Neutrophil (primary cell): ENCODE measurements at regions not wholly inside any gene's neighbourhood (a gene's known extent, or its start where the extent isn't known, plus 50 kb on each side); places are given as distances from the start of the nearest gene placed in this dataset.
A peak's percentile ranks its signal among the peaks of the same experiment; 100 is the strongest.
"Not testable (repeated sequence)": the region's sequence is repeated elsewhere in the genome, so short reads cannot be mapped to it uniquely, and the experiment has no call there.

Source experiments
- H3K27ac ChIP-seq: fragments of 200-600 bp; sonication (generic); 2 replicates; pipeline ENCODE4 v1.5.1; 2016; ENCODE audit warnings: mild to moderate bottlenecking, moderate library complexity
- H3K27me3 ChIP-seq: fragments of 200-600 bp; sonication (generic); 2 replicates; pipeline ENCODE4 v1.6.0; 2016; ENCODE audit warnings: mild to moderate bottlenecking
- H3K36me3 ChIP-seq: fragments of 200-600 bp; sonication (generic); 2 replicates; pipeline ENCODE4 v1.5.1; 2017
- H3K4me1 ChIP-seq, 2 experiments: fragments of 200-600 bp in 1 of 2; sonication (generic) in 1 of 2; 1 replicate in 1 of 2; 2 replicates in 1 of 2; pipeline versions ENCODE4 v1.5.1 to v1.6.1; 2013 to 2016; ENCODE audit warnings: low read depth in 1 of 2, low read length in 1 of 2, mild to moderate bottlenecking in 1 of 2, moderate library complexity in 1 of 2; ENCODE audit not compliant: control insufficient read depth in 1 of 2, insufficient read depth in 1 of 2
- H3K4me3 ChIP-seq, 2 experiments: fragments of 200-600 bp in 1 of 2; sonication (generic) in 1 of 2; 1 replicate in 1 of 2; 2 replicates in 1 of 2; pipeline ENCODE4 v1.5.1; 2013 to 2016; ENCODE audit warnings: low read depth in 1 of 2, low read length in 1 of 2, mild to moderate bottlenecking in 1 of 2, moderate library complexity in 1 of 2
- H3K9me3 ChIP-seq: fragments of 200-600 bp; sonication (generic); 2 replicates; pipeline ENCODE4 v1.5.1; 2016
- TF ChIP-seq, protein P1 (sequence below): fragments of 200-600 bp; sonication (generic); IDR thresholded peaks from 2 replicates; pipeline ENCODE4 v1.5.1; 2016; ENCODE audit warnings: antibody characterized with exemption

DNA sequence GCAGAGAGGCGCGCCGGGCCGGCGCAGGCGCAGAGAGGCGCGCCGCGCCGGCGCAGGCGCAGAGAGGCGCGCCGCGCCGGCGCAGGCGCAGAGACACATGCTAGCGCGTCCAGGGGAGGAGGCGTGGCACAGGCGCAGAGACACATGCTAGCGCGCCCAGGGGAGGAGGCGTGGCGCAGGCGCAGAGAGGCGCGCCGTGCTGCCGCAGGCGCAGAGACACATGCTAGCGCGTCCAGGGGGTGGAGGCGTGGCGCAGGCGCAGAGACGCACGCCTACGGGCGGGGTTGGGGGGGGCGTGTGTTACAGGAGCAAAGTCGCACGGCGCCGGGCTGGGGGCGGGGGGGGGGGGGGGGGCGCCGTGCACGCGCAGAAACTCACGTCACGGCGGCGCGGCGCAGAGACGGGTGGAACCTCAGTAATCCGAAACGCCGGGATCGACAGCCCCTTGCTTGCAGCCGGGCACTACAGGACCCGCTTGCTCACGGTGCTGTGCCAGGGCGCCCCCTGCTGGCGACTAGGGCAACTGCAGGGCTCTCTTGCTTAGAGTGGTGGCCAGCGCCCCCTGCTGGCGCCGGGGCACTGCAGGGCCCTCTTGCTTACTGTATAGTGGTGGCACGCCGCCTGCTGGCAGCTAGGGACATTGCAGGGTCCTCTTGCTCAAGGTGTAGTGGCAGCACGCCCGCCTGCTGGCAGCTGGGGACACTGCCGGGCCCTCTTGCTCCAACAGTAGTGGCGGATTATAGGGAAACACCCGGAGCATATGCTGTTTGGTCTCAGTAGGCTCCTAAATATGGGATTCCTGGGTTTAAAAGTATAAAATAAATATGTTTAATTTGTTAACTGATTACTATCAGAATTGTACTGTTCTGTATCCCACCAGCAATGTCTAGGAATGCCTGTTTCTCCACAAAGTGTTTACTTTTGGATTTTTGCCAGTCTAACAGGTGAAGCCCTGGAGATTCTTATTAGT is 269.9 kb downstream of the OR4F29 start:
- not testable (repeated sequence) for H3K9me3 ChIP-seq, H3K4me3 ChIP-seq

DNA sequence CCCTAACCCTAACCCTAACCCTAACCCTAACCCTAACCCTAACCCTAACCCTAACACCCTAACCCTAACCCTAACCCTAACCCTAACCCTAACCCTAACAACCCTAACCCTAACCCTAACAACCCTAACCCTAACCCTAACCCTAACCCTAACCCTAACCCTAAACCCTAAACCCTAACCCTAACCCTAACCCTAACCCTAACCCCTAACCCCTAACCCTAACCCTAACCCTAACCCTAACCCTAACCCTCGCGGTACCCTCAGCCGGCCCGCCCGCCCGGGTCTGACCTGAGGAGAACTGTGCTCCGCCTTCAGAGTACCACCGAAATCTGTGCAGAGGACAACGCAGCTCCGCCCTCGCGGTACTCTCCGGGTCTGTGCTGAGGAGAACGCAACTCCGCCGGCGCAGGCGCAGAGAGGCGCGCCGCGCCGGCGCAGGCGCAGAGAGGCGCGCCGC is 270.7 kb downstream of the OR4F29 start:
- H3K4me1 ChIP-seq, H3K9me3 ChIP-seq, H3K27ac ChIP-seq, H3K36me3 ChIP-seq, H3K27me3 ChIP-seq, H3K4me3 ChIP-seq: not testable (repeated sequence)

More for the DNA sequence above, 269.9 kb downstream of the OR4F29 start:
- not testable (repeated sequence) for H3K4me1 ChIP-seq, H3K27ac ChIP-seq, H3K27me3 ChIP-seq, H3K36me3 ChIP-seq
- TF ChIP-seq, protein P1, sequence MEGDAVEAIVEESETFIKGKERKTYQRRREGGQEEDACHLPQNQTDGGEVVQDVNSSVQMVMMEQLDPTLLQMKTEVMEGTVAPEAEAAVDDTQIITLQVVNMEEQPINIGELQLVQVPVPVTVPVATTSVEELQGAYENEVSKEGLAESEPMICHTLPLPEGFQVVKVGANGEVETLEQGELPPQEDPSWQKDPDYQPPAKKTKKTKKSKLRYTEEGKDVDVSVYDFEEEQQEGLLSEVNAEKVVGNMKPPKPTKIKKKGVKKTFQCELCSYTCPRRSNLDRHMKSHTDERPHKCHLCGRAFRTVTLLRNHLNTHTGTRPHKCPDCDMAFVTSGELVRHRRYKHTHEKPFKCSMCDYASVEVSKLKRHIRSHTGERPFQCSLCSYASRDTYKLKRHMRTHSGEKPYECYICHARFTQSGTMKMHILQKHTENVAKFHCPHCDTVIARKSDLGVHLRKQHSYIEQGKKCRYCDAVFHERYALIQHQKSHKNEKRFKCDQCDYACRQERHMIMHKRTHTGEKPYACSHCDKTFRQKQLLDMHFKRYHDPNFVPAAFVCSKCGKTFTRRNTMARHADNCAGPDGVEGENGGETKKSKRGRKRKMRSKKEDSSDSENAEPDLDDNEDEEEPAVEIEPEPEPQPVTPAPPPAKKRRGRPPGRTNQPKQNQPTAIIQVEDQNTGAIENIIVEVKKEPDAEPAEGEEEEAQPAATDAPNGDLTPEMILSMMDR = peak; percentile 19

DNA sequence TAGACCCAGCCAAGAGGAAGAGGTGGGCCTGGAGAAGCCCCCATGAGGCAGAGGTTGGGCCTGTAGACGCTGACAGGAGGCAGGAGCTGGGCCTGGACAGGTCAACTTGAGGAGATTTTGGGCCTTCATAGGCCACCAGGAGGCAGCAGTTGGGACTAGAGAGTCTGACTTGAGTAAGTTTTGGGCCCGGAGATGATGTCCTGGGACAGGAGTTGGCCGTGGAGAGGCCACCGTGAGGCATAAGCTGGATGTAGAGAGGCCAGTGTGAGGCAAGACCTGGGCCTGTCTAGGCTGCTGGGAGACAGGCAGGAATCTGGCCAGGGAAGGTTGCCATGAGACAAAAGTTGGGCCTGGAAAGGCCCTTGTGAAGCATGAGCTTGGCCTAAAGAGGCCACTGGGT is 312.6 kb downstream of the OR4F29 start:
- H3K27me3 ChIP-seq, H3K4me1 ChIP-seq, H3K27ac ChIP-seq, H3K9me3 ChIP-seq, H3K4me3 ChIP-seq: not testable (repeated sequence)
- peaks cover 26% of the 10 kb centered on the region for H3K36me3 ChIP-seq

DNA sequence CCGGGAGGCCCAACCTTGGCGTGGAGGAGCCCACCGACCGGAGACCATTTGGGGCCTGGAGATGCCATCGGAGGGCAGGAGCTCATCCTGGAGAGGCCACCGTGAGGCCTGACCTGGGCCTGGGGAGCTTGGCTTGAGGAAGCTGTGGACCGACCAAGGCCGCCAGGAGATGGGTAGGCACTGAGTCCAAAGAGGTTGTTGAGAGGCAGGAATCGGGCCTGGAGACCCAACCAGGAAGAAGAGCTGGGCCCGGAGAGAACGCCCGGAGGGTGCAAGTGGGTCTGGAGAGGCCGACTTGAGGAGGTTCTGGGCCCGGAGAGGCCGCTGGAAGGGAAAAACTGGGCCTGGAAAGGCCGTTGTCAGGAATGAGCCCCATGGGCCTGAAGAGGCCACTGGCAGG is 313.8 kb downstream of the OR4F29 start:
- not testable (repeated sequence) for H3K4me3 ChIP-seq, H3K9me3 ChIP-seq, H3K27me3 ChIP-seq, H3K4me1 ChIP-seq, H3K27ac ChIP-seq
- peaks cover 29% of the 10 kb centered on the region for H3K36me3 ChIP-seq

DNA sequence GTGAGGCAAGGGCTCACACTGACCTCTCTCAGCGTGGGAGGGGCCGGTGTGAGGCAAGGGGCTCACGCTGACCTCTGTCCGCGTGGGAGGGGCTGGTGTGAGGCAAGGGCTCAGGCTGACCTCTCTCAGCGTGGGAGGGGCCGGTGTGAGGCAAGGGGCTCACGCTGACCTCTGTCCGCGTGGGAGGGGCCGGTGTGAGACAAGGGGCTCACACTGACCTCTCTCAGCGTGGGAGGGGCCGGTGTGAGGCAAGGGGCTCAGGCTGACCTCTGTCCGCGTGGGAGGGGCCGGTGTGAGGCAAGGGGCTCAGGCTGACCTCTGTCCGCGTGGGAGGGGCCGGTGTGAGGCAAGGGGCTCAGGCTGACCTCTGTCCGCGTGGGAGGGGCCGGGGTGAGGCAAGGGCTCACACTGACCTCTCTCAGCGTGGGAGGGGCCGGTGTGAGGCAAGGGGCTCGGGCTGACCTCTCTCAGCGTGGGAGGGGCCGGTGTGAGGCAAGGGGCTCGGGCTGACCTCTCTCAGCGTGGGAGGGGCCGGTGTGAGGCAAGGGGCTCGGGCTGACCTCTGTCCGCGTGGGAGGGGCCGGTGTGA is 315.0 kb downstream of the OR4F29 start:
- not testable (repeated sequence) for H3K9me3 ChIP-seq, H3K4me1 ChIP-seq, H3K4me3 ChIP-seq, H3K27me3 ChIP-seq, H3K27ac ChIP-seq
- H3K36me3 ChIP-seq = peaks cover 29% of the 10 kb centered on the region

DNA sequence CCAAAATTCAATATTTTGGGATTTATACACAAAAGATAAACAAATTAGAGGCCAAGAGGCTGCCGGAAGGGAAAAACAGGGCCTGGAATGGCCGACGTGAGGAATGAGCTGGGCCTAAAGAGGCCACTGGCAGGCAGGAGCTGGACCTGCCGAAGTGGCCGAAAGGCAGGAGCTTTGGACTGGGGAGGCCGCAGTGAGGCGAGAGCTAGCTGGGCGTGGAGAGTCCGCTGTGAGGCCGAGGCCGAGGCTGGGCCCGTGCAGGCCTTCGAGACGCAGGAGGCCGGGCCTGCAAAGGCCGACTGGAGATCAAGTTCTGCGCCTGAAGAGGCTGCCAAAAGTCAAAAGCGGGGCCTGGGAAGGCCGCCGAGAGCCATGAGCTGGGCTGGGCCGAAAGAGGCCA is 316.5 kb downstream of the OR4F29 start:
- peaks cover 29% of the 10 kb centered on the region for H3K36me3 ChIP-seq
- H3K27me3 ChIP-seq, H3K4me1 ChIP-seq, H3K27ac ChIP-seq, H3K9me3 ChIP-seq, H3K4me3 ChIP-seq: not testable (repeated sequence)

DNA sequence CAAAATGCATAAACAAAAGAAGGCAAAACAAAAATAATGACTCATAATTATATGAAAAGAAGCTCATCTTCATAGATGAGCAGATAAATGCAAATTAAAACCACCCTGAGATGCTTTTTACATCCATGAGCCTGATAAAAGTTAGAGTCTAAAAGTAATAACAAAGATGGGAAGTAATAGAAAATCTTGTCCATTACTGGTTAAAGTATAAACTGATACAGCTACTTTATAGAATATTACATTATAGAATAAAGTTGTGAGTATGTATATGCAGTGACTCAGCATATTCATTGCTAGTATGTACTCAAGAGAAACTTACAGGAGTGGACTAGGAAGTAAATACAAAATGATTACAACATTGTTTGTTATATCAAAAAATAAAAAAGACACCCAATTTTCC is 333.0 kb downstream of the OR4F29 start:
- H3K9me3 ChIP-seq, H3K27me3 ChIP-seq, H3K4me3 ChIP-seq, H3K4me1 ChIP-seq, H3K27ac ChIP-seq, H3K36me3 ChIP-seq: not testable (repeated sequence)

DNA sequence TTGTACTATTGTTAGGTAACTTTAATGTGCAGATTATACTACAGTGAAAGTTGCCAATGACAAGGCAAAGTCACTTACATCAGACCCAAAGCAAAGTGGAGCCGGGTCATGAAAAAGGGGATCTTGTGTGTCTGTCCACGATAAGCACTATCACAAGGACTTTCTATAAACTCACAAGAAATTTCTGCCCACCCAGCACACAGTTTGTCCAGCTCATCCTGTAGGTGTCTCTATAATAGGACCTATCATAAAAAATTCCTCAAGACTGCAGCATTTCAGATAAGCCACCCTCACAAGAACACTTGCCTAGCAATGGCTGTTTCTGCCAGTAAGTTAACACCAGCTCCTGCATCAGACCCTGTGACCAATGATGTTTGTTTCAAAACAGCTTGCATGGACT is 335.9 kb downstream of the OR4F29 start:
- H3K9me3 ChIP-seq, H3K4me1 ChIP-seq, H3K27me3 ChIP-seq, H3K27ac ChIP-seq, H3K4me3 ChIP-seq, H3K36me3 ChIP-seq: not testable (repeated sequence)

DNA sequence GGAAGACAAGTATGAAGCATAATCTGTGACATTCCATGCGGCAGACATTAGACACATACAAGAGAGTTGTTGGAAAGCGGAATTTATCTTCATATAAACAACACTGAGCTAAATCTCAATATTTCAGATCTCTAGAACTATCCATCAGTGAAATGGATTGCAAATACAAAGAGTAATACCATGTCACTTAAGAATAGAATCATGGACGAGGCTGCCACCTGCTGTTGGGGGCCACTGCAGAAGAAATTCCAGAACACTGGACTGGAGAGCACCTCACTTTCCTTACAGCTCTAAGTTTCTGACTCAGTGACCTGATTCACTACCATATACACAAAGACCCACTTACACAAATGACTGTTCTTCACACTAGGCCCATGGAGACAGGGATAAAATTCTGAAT is 346.7 kb downstream of the OR4F29 start:
- H3K27me3 ChIP-seq, H3K4me1 ChIP-seq: not testable (repeated sequence)

DNA sequence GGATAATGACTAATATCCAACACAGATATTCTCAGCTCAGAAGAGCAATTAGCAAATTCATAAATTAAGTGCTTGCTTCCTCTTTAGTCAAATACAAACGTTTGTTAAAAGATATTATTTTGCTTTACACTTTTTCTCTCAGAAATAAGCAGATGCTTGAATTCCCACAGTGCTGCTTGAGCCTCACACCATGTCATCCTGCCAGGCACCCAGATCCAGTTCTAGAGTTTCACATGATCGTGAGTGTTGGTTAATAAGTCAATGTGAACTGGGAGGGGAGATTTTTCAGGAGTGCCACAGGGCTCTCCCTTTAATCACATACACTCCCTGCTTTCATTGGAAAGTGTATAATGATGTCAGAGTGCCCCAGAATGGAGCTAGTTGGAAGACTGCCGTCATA is 352.0 kb downstream of the OR4F29 start:
- H3K27ac ChIP-seq, H3K4me1 ChIP-seq, H3K4me3 ChIP-seq, H3K9me3 ChIP-seq, H3K27me3 ChIP-seq, H3K36me3 ChIP-seq: not testable (repeated sequence)

More for the DNA sequence above, 346.7 kb downstream of the OR4F29 start:
- not testable (repeated sequence) for H3K9me3 ChIP-seq, H3K4me3 ChIP-seq, H3K36me3 ChIP-seq, H3K27ac ChIP-seq

DNA sequence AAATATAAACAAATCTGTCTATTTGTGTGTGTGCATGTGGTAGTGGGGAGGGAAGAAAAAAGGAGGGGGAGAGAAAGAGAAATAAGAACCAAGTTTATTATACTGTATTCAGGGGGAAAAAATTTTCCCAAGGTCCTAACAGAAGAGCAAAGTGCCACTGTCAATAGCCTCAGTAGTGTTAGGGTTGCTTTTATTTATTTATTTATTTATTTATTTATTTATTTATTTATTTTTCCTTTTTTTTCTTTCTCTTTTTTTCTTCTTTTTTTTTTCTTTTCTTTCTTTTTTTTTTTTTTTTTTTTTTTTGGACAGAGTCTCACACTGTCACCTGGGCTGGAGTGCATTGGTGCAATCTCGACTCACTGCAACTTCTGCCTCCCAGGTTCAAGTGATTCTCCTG is 352.7 kb downstream of the OR4F29 start:
- not testable (repeated sequence) for H3K9me3 ChIP-seq, H3K27me3 ChIP-seq, H3K4me3 ChIP-seq, H3K36me3 ChIP-seq, H3K27ac ChIP-seq, H3K4me1 ChIP-seq

DNA sequence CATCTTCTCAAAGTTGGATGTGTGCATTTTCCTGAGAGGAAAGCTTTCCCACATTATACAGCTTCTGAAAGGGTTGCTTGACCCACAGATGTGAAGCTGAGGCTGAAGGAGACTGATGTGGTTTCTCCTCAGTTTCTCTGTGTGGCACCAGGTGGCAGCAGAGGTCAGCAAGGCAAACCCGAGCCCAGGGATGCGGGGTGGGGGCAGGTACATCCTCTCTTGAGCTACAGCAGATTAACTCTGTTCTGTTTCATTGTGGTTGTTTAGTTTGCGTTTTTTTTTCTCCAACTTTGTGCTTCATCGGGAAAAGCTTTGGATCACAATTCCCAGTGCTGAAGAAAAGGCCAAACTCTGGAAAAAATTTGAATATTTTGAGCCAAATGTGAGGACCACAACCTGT is 360.2 kb downstream of the OR4F29 start:
- not testable (repeated sequence) for H3K27ac ChIP-seq, H3K4me1 ChIP-seq, H3K4me3 ChIP-seq, H3K36me3 ChIP-seq, H3K9me3 ChIP-seq, H3K27me3 ChIP-seq

DNA sequence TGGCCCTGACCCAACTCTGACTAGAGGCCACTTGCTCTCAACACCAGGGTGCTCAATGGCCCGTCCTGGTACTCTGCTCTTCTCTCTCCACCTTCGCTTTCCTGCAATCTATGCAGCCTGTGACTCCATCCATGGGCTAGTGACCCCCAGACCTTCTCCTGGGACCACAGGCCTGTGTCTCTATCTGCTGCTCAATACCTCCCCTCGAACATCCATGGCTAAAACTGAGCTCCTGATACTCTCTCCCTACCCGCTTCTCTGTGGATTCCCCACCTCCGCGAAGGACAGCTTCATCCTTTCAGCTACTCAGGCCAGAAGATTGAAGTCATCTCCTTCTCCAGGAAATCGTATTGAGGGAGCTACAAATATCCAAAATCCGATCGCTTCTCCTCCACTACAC is 363.4 kb downstream of the OR4F29 start:
- not testable (repeated sequence) for H3K27me3 ChIP-seq, H3K27ac ChIP-seq, H3K36me3 ChIP-seq, H3K9me3 ChIP-seq, H3K4me1 ChIP-seq, H3K4me3 ChIP-seq
